K562 (cell line): ENCODE measurements at regions not wholly inside any gene's neighbourhood (a gene's known extent, or its start where the extent isn't known, plus 50 kb on each side); places are given as distances from the start of the nearest gene placed in this dataset.

Experiments
- ATAC-seq: fragments of 200-7000 bp; cut with Tn5 transposase; 3 replicates; pipeline ENCODE4 v1.9.1; 2020; ENCODE audit warnings: moderate library complexity
- BruUV-seq: library from RNA; stranded (reverse); fragments of 400-500 nt; replicated peaks from 2 replicates; lab custom pipeline; 2021; lab: Mats Ljungman, UMichigan
- CTCF ChIA-PET: fragments of 300-600 bp; formaldehyde crosslinking; extraction: SDS; loops from one replicate; lab custom pipeline; 2021; ENCODE audit warnings: low intra/inter-chr PET ratio; lab: Yijun Ruan, JAX
- POLR2A ChIA-PET: fragments of 300-600, 350-650 bp; sonication (Branson Sonifier 250); formaldehyde crosslinking; extraction: SDS; loops from one replicate; lab custom pipeline; 2021; ENCODE audit warnings: antibody characterized with exemption, inconsistent platforms; lab: Yijun Ruan, JAX
- DNase-seq, 4 experiments: peaks; one replicate each; pipeline versions ENCODE4 v3.0.0 to v3.0.0-alpha.2; 2011 to 2018; ENCODE audit warnings: low spot score in 3 of 4, mixed read lengths in 3 of 4; ENCODE audit errors: extremely low read depth in 1 of 4
- FAIRE-seq: peaks from 2 replicates; lab custom pipeline; 2011; peaks lifted over from hg19 to GRCh38; lab: Jason Lieb, UNC
- H2AFZ ChIP-seq: 2 replicates; pipeline ENCODE4 v1.6.0; 2011; ENCODE audit warnings: low read depth, low read length, control low read depth, inconsistent platforms
- H3K27ac ChIP-seq: fragments of 200-600 bp; 3 replicates; pipeline ENCODE4 v1.8.0; 2011; ENCODE audit warnings: low read depth, mild to moderate bottlenecking, control low read depth, inconsistent platforms, low read length, moderate library complexity, mixed read lengths; ENCODE audit errors: extremely low read depth
- H3K27me3 ChIP-seq, 2 experiments: fragments of 300-600 bp in 1 of 2; 2 replicates in 1 of 2; 3 replicates in 1 of 2; pipeline versions ENCODE4 v1.6.0 to v1.8.0; 2011; ENCODE audit warnings: inconsistent platforms in 2 of 2, low read length in 2 of 2, mild to moderate bottlenecking in 1 of 2, mixed read lengths in 1 of 2, moderate library complexity in 1 of 2; ENCODE audit not compliant: control insufficient read depth in 2 of 2, insufficient read depth in 2 of 2
- H3K36me3 ChIP-seq: fragments of 300-600 bp; 3 replicates; pipeline ENCODE4 v1.8.0; 2011; ENCODE audit warnings: mild to moderate bottlenecking, low read length, inconsistent platforms; ENCODE audit not compliant: control insufficient read depth, insufficient read depth
- H3K4me1 ChIP-seq, 2 experiments: fragments of 200-600 bp in 1 of 2; replicated peaks in 1 of 2; 2 replicates in 1 of 2; 3 replicates in 1 of 2; pipeline versions ENCODE4 v1.5.1 to v1.8.0; 2011; ENCODE audit warnings: inconsistent platforms in 2 of 2, low read length in 2 of 2, mild to moderate bottlenecking in 1 of 2, mixed read lengths in 1 of 2, moderate library complexity in 1 of 2; ENCODE audit not compliant: control insufficient read depth in 2 of 2, insufficient read depth in 2 of 2
- H3K4me2 ChIP-seq: 2 replicates; pipeline ENCODE4 v1.6.1; 2011; ENCODE audit warnings: low read length, control low read depth, inconsistent platforms, mixed read lengths; ENCODE audit not compliant: insufficient read depth
- H3K4me3 ChIP-seq: fragments of 200-600 bp; sonication (generic), shearing (Covaris generic); 2 replicates; pipeline ENCODE4 v1.5.1; 2016; ENCODE audit warnings: control low read depth, inconsistent platforms
- H3K79me2 ChIP-seq: fragments of 200-600 bp; 3 replicates; pipeline ENCODE4 v1.8.0; 2011; ENCODE audit warnings: low read length, inconsistent platforms; ENCODE audit not compliant: control insufficient read depth, insufficient read depth
- H3K9ac ChIP-seq, 2 experiments: 2 replicates each; pipeline versions ENCODE4 v1.6.0 to v1.6.1; 2011; ENCODE audit warnings: low read depth in 2 of 2, low read length in 2 of 2, control low read depth in 1 of 2, inconsistent platforms in 1 of 2, mild to moderate bottlenecking in 1 of 2, mixed read lengths in 1 of 2; ENCODE audit not compliant: insufficient read depth in 1 of 2
- H3K9me1 ChIP-seq: one replicate; pipeline ENCODE4 v1.6.0; 2011; ENCODE audit warnings: inconsistent platforms, mild to moderate bottlenecking, low read length, moderate library complexity; ENCODE audit not compliant: control insufficient read depth, insufficient read depth
- H3K9me3 ChIP-seq: replicated peaks from 2 replicates; pipeline ENCODE4 v1.5.1; 2011; ENCODE audit warnings: low read depth, low read length, inconsistent platforms; ENCODE audit not compliant: control insufficient read depth, insufficient read depth
- H4K20me1 ChIP-seq: replicated peaks from 2 replicates; pipeline ENCODE4 v1.6.1; 2011; ENCODE audit warnings: low read length, inconsistent platforms, mixed read lengths; ENCODE audit not compliant: control insufficient read depth, insufficient read depth
- WGBS: fragments of 100-300 bp; shearing (Covaris generic); methylation state at CpG from one replicate; pipeline ENCODE4 v1.1.6; 2016; ENCODE audit warnings: low coverage, mixed read lengths; ENCODE audit not compliant: insufficient coverage; ENCODE audit errors: missing lambda C conversion rate; 5-methylcytosine and 5-hydroxymethylcytosine counted together
- in situ Hi-C: fragments of 300-500 bp; cut with MboI; formaldehyde crosslinking; loops from 4 replicates; pipeline ENCODE4 v1.15.0; 2018; ENCODE audit warnings: inconsistent platforms, mixed read lengths
- intact Hi-C: fragments of 100-400 bp; cut with micrococcal nuclease; formaldehyde crosslinking; loops from 2 replicates; pipeline ENCODE4 v1.14.2; 2022
- TF ChIP-seq, protein P1 (sequence below), 2 experiments: fragments of 450-650 bp; IDR thresholded peaks; 2 replicates each; pipeline ENCODE4 v1.6.1; 2016; ENCODE audit warnings: mild to moderate bottlenecking in 2 of 2, borderline replicate concordance in 1 of 2, low read depth in 1 of 2, moderate library complexity in 1 of 2

DNA sequence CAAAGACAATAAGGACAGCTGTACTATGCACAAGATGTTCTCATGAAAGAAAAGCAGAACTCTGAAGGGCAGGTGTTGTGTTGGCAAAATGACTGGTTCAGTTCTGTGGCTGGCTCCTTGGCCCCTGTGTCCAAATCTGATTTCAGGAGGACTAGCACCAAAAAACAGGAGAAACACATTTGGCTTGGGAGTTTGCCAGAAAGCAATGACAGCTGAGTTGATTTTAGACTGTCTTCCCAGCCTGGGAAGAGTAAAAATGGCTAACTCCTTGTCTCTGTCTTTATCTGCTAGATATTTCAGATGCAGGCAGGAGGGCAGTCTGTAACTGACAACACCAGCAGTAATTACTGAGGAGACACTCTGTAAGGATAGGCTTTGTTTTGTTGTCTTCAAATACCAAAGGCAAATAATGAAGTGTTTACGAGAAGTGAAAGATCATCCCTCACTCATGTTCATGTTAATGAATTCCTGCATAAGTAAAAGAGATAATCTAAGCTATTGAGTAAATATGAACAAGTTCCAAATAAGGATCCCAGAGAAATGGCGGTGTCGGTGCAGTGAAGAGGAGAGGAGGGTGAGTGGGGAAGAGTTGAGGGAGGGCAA, 989.0 kb downstream of the CDH11 start:
- Histone ChIP-seq H3K79me2 (no peaks in the 10 kb centered on the region), H3K27ac (no peak overlapping the region), H2AFZ (no peak overlapping the region), H3K9ac (no peak overlapping the region), H3K27me3 (no peaks in the 10 kb centered on the region), H3K4me3 (no peak overlapping the region), H3K36me3 (no peaks in the 10 kb centered on the region), H3K9me3 (no peaks in the 10 kb centered on the region), H3K4me2 (no peak overlapping the region), H3K4me1 (no peaks in the 10 kb centered on the region), H4K20me1 (no peaks in the 10 kb centered on the region), H3K9me1 (no peaks in the 10 kb centered on the region)
- FAIRE-seq (no peak), DNase-seq (no peak), ATAC-seq (no peak)
- TF ChIP-seq, protein P1, sequence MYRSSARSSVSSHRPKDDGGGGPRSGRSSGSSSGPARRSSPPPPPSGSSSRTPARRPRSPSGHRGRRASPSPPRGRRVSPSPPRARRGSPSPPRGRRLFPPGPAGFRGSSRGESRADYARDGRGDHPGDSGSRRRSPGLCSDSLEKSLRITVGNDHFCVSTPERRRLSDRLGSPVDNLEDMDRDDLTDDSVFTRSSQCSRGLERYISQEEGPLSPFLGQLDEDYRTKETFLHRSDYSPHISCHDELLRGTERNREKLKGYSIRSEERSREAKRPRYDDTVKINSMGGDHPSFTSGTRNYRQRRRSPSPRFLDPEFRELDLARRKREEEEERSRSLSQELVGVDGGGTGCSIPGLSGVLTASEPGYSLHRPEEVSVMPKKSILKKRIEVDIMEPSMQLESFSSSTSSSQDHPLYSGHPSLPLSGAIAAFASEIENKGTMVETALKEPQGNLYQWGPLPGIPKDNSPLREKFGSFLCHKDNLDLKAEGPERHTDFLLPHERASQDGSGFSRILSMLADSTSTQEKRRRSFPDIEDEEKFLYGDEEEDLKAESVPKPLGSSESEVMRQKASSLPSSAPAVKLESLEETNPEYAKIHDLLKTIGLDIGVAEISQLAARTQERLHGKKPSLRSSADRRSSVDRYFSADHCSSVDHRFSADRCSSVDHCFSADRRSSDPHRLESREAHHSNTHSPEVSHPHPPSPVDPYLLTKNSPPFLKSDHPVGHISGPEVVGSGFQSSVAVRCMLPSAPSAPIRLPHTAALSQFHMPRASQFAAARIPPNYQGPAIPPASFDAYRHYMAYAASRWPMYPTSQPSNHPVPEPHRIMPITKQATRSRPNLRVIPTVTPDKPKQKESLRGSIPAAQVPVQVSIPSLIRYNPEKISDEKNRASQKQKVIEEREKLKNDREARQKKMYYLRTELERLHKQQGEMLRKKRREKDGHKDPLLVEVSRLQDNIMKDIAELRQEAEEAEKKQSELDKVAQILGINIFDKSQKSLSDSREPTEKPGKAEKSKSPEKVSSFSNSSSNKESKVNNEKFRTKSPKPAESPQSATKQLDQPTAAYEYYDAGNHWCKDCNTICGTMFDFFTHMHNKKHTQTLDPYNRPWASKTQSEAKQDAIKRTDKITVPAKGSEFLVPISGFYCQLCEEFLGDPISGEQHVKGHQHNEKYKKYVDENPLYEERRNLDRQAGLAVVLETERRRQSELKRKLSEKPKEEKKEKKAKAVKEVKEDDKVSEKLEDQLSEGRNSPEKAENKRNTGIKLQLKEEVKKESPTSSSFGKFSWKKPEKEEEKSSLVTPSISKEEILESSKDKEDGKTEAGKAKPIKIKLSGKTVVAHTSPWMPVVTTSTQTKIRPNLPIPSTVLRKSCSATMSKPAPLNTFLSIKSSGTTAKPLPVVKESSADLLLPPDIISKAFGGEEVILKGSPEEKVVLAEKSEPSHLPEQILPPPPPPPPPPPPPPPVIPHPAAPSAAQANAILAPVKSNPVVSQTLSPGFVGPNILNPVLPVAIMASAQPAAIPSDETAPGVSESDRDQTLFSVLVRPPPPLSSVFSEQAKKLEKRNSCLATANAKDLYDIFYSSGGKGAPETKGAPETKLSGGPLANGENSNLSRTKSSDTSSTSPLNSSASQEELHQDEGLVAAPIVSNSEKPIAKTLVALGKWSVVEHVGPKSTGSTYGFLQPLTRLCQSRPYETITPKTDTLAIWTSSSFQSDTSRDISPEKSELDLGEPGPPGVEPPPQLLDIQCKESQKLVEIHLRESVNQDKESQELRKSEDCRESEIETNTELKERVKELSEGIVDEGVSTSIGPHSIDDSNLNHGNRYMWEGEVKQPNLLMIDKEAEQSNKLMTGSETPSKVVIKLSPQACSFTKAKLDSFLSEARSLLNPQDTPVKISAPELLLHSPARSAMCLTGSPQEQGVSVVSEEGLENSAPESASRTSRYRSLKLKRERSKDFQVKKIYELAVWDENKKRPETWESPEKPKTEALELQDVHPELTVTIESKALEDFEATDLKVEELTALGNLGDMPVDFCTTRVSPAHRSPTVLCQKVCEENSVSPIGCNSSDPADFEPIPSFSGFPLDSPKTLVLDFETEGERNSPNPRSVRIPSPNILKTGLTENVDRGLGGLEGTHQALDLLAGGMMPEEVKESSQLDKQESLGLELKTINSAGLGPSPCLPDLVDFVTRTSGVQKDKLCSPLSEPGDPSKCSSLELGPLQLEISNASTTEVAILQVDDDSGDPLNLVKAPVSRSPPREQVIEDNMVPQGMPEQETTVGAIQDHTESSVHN (IDR thresholded peaks at IDR 0.05; ENCODE audit: borderline replicate concordance in 1 of 2, low read depth in 1 of 2), result no peak
- ChIA-PET POLR2A (no interaction called here), CTCF (no interaction called here)
- no TSS peak for BruUV-seq
- in situ Hi-C loops, result no loop called here
- intact Hi-C loops, result no loop called here
- WGBS, result 5% methylated on average over 3 of the region's 3 CpGs
